Endodermal cell (in vitro differentiated cells): ENCODE measurements at regions not wholly inside any gene's neighbourhood (a gene's known extent, or its start where the extent isn't known, plus 50 kb on each side); places are given as distances from the start of the nearest gene placed in this dataset.

Source experiments
- DNase-seq: peaks from one replicate; pipeline ENCODE4 v3.0.0-alpha.2; 2017
- H3K27ac ChIP-seq: 2 replicates; pipeline ENCODE4 v1.5.1; 2013; ENCODE audit warnings: mild to moderate bottlenecking, low read depth, low read length, moderate library complexity
- H3K27me3 ChIP-seq: 2 replicates; pipeline ENCODE4 v1.6.1; 2013; ENCODE audit warnings: mild to moderate bottlenecking, low read length, moderate library complexity; ENCODE audit not compliant: insufficient read depth, control insufficient read depth, poor library complexity, severe bottlenecking
- H3K36me3 ChIP-seq: 2 replicates; pipeline ENCODE4 v1.7.0; 2013; ENCODE audit warnings: mild to moderate bottlenecking, low read length, moderate library complexity; ENCODE audit not compliant: control insufficient read depth, insufficient read depth
- H3K4me1 ChIP-seq: one replicate; pipeline ENCODE4 v1.7.0; 2013; ENCODE audit warnings: low read length; ENCODE audit not compliant: control insufficient read depth, insufficient read depth
- H3K4me3 ChIP-seq: 2 replicates; pipeline ENCODE4 v1.5.1; 2013; ENCODE audit warnings: mild to moderate bottlenecking, low read length, moderate library complexity
- H3K9ac ChIP-seq: 2 replicates; pipeline ENCODE4 v1.6.1; 2013; ENCODE audit warnings: mild to moderate bottlenecking, low read length, moderate library complexity; ENCODE audit not compliant: poor library complexity, severe bottlenecking; ENCODE audit errors: extremely low read depth
- H3K9me3 ChIP-seq: 2 replicates; pipeline ENCODE4 v1.6.1; 2013; ENCODE audit warnings: mild to moderate bottlenecking, low read length, moderate library complexity; ENCODE audit not compliant: control insufficient read depth
- H3K27ac Mint-ChIP-seq: 2 replicates; pipeline ENCODE4 v1.8.0; 2020; ENCODE audit warnings: mixed read lengths
- H3K27me3 Mint-ChIP-seq: 2 replicates; pipeline ENCODE4 v1.8.0; 2021; ENCODE audit warnings: mild to moderate bottlenecking, mixed read lengths; ENCODE audit not compliant: insufficient read depth
- H3K36me3 Mint-ChIP-seq: 2 replicates; pipeline ENCODE4 v1.8.0; 2020; ENCODE audit warnings: low read depth, mixed read lengths
- H3K4me1 Mint-ChIP-seq: 2 replicates; pipeline ENCODE4 v1.8.0; 2020; ENCODE audit warnings: mixed read lengths
- H3K4me3 Mint-ChIP-seq: 2 replicates; pipeline ENCODE4 v1.8.0; 2020; ENCODE audit warnings: mild to moderate bottlenecking, moderate library complexity, mixed read lengths
- H3K9me3 Mint-ChIP-seq: 2 replicates; pipeline ENCODE4 v1.8.0; 2020; ENCODE audit warnings: mild to moderate bottlenecking, mixed read lengths
- CTCF ChIP-seq: fragments of 200-600 bp; sonication (generic); conservative IDR thresholded peaks from 2 replicates; pipeline ENCODE4 v1.5.0; 2021; ENCODE audit warnings: antibody characterized with exemption, mild to moderate bottlenecking
- WGBS, 2 experiments: methylation state at CpG; one replicate each; pipeline versions ENCODE4 v1.1.5 to v1.1.7; 2013; ENCODE audit warnings: missing lambda C conversion rate in 2 of 2, mixed read lengths in 1 of 2; ENCODE audit not compliant: insufficient coverage in 1 of 2, insufficient read length in 1 of 2; 5-methylcytosine and 5-hydroxymethylcytosine counted together

DNA sequence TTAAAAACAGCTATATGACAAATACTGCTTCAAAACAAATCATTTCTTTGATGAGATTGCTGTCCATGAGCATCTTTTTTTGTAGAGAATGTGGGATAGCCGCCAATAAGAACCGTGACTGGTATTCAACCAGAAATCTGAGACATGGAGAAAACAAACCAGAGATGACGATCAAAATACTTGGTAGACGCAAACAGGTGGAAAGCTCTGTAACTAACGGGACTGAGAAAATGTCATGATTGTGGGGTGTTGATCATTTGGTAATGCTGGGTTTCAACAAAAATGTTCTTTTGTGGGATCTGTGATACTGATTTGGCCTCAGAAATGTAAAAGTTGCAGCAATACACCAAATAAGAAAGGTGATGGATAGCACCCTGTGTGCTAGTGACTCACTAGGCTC lies 364.8 kb downstream of the NYAP2 start:
- no peaks in the 10 kb centered on the region for H3K27me3 Mint-ChIP-seq
- H3K36me3 Mint-ChIP-seq = no peaks in the 10 kb centered on the region
- Histone ChIP-seq H3K27me3 (no peaks in the 10 kb centered on the region), H3K9ac (no peak overlapping the region), H3K4me1 (no peaks in the 10 kb centered on the region), H3K4me3 (no peak overlapping the region), H3K36me3 (no peaks in the 10 kb centered on the region), H3K9me3 (no peaks in the 10 kb centered on the region), H3K27ac (no peak overlapping the region)
- WGBS, 2 experiments = 94 to 96% methylated on average over 5 of the region's 5 CpGs
- H3K9me3 Mint-ChIP-seq = no peaks in the 10 kb centered on the region
- no peak overlapping the region for H3K27ac Mint-ChIP-seq
- DNase-seq = no peak
- H3K4me1 Mint-ChIP-seq = no peaks in the 10 kb centered on the region
- no peak for TF ChIP-seq CTCF
- H3K4me3 Mint-ChIP-seq = no peak overlapping the region

DNA sequence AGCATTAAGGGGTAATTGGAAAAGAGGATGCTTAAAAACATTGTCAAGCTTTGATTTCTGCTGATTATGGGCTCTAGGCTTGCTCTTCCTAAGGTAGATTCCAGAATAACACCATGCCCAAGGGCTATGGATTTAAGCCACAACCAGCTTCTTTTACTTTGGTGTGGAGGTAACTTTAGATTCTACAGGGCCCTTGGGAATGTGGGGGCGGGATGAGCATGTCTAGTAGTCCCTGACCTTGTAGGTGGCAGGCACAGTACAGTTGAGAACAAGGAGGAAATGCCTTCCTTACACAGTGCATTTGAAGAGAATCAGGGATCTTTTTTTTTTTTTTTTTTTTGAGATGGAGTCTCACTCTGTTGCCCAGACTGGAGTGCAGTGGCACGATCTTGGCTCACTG lies 364.2 kb downstream of the NYAP2 start:
- Histone ChIP-seq H3K36me3 (no peaks in the 10 kb centered on the region), H3K9me3 (no peaks in the 10 kb centered on the region), H3K27me3 (no peaks in the 10 kb centered on the region), H3K27ac (no peak overlapping the region), H3K4me1 (no peaks in the 10 kb centered on the region), H3K9ac (no peak overlapping the region), H3K4me3 (no peak overlapping the region)
- 88 to 100% methylated on average over 1 to 2 of the region's 2 CpGs for WGBS, 2 experiments
- H3K27ac Mint-ChIP-seq = no peak overlapping the region
- no peaks in the 10 kb centered on the region for H3K36me3 Mint-ChIP-seq
- TF ChIP-seq CTCF = no peak
- no peaks in the 10 kb centered on the region for H3K4me1 Mint-ChIP-seq
- H3K4me3 Mint-ChIP-seq = no peak overlapping the region
- DNase-seq = no peak
- no peaks in the 10 kb centered on the region for H3K27me3 Mint-ChIP-seq
- H3K9me3 Mint-ChIP-seq = no peaks in the 10 kb centered on the region

- TF ChIP-seq CTCF = no peak
- H3K9me3 ChIP-seq = no peaks in the 10 kb centered on the region
- Mint-ChIP-seq H3K9me3 (no peaks in the 10 kb centered on the region), H3K27me3 (no peaks in the 10 kb centered on the region), H3K27ac (no peak overlapping the region), H3K4me3 (no peak overlapping the region), H3K36me3 (no peaks in the 10 kb centered on the region), H3K4me1 (no peaks in the 10 kb centered on the region)
- WGBS, 2 experiments = 97 to 100% methylated on average over 1 to 2 of the region's 2 CpGs
- no peaks in the 10 kb centered on the region for H3K27me3 ChIP-seq
- no peaks in the 10 kb centered on the region for H3K4me1 ChIP-seq
- no peak overlapping the region for H3K9ac ChIP-seq
- DNase-seq = no peak
- H3K4me3 ChIP-seq = no peak overlapping the region
- H3K27ac ChIP-seq = no peak overlapping the region
- H3K36me3 ChIP-seq = no peaks in the 10 kb centered on the region
Measured at GRCh38 chr2:225761396-225761795, 361.9 kb downstream of the NYAP2 start.
